Psoas muscle (tissue), 7 donors: ENCODE measurements at regions not wholly inside any gene's neighbourhood (a gene's known extent, or its start where the extent isn't known, plus 50 kb on each side); places are given as distances from the start of the nearest gene placed in this dataset.

Source experiments
- ATAC-seq, 4 donors: fragments of 200-7000 bp; cut with Tn5 transposase; one replicate each; pipeline ENCODE4 v1.9.1; 2020; ENCODE audit warnings: moderate library complexity in 3 of 4, mild to moderate bottlenecking in 2 of 4
- DNase-seq, 2 donors: peaks; one replicate each; pipeline ENCODE4 v3.0.0-alpha.2; 2020
- H3K27ac ChIP-seq: fragments of 200-600 bp; one replicate; pipeline ENCODE4 v1.8.0; 2022
- H3K27me3 ChIP-seq, 3 donors: fragments of 200-600 bp in 1 of 3; one replicate each; pipeline versions ENCODE4 v1.6.1 to v1.8.0; 2013 to 2022; ENCODE audit warnings: low read length in 2 of 3, mild to moderate bottlenecking in 2 of 3, moderate library complexity in 1 of 3; ENCODE audit not compliant: insufficient read depth in 3 of 3
- H3K36me3 ChIP-seq, 2 donors: fragments of 200-600 bp in 1 of 2; one replicate each; pipeline versions ENCODE4 v1.6.1 to v1.8.0; 2013 to 2022; ENCODE audit warnings: low read depth in 1 of 2, mild to moderate bottlenecking in 1 of 2, moderate library complexity in 1 of 2; ENCODE audit not compliant: insufficient read depth in 1 of 2
- H3K4me1 ChIP-seq: fragments of 200-600 bp; one replicate; pipeline ENCODE4 v1.8.0; 2022
- H3K4me3 ChIP-seq: fragments of 200-600 bp; one replicate; pipeline ENCODE4 v1.8.0; 2022; ENCODE audit warnings: mild to moderate bottlenecking
- H3K9me3 ChIP-seq: fragments of 200-600 bp; one replicate; pipeline ENCODE4 v1.8.0; 2022
- CTCF ChIP-seq: fragments of 200-600 bp; IDR thresholded peaks from one replicate; pipeline ENCODE4 v1.8.0; 2022; ENCODE audit warnings: antibody characterized with exemption
- WGBS, 3 donors: extraction: QIAGEN DNeasy Blood & Tissue Kit; methylation state at CpG; one replicate each; pipeline versions ENCODE4 v1.1.6 to v1.1.7; 2013; 5-methylcytosine and 5-hydroxymethylcytosine counted together
- intact Hi-C, 2 donors: fragments of 100-400 bp; cut with DNase I; formaldehyde crosslinking; loops; one replicate each; pipeline versions ENCODE4 v1.11.0 to v1.14.2; 2022
- donor health status: healthy with polysubstance abuse.
- donor health status: DM: no; HTN: no; CAD: no; lungs with moderate emphysema.
- donor health status: Bipolar disorder and iron deficiency.
- donor health status: healthy.
- donor health status: DM: yes; HTN: yes; CAD: no.
- donor health status: DM: no; HTN: no; CAD: no.
- donor health status: DM: yes; HTN: yes; CAD: no.

GRCh38 chr10:4057725-4058513, 272.9 kb upstream of the KLF6 start:
- WGBS, 3 donors = 87 to 92% (median 89%) methylated on average over 6 of the region's 6 CpGs
- peaks cover 12% of the 10 kb centered on the region for H3K4me1 ChIP-seq
- H3K4me3 ChIP-seq = no peak overlapping the region
- intact Hi-C loops = no loop called here
- H3K27me3 ChIP-seq = no peaks in the 10 kb centered on the region
- DNase-seq = no peak
- H3K27ac ChIP-seq = no peak overlapping the region
- H3K36me3 ChIP-seq = no peaks in the 10 kb centered on the region
- no peak for TF ChIP-seq CTCF
- H3K9me3 ChIP-seq = no peaks in the 10 kb centered on the region
- no peak for ATAC-seq

GRCh38 chr10:4057021-4057420, 272.0 kb upstream of the KLF6 start:
- peaks cover 12% of the 10 kb centered on the region for H3K4me1 ChIP-seq
- no peak for TF ChIP-seq CTCF
- no peak for DNase-seq
- H3K9me3 ChIP-seq = no peaks in the 10 kb centered on the region
- no peak overlapping the region for H3K4me3 ChIP-seq
- intact Hi-C loops = no loop called here
- no peaks in the 10 kb centered on the region for H3K36me3 ChIP-seq
- no peak overlapping the region for H3K27ac ChIP-seq
- H3K27me3 ChIP-seq = no peaks in the 10 kb centered on the region
- ATAC-seq = no peak
- WGBS, 3 donors = 69 to 87% (median 82%) methylated on average over 6 of the region's 6 CpGs

DNA sequence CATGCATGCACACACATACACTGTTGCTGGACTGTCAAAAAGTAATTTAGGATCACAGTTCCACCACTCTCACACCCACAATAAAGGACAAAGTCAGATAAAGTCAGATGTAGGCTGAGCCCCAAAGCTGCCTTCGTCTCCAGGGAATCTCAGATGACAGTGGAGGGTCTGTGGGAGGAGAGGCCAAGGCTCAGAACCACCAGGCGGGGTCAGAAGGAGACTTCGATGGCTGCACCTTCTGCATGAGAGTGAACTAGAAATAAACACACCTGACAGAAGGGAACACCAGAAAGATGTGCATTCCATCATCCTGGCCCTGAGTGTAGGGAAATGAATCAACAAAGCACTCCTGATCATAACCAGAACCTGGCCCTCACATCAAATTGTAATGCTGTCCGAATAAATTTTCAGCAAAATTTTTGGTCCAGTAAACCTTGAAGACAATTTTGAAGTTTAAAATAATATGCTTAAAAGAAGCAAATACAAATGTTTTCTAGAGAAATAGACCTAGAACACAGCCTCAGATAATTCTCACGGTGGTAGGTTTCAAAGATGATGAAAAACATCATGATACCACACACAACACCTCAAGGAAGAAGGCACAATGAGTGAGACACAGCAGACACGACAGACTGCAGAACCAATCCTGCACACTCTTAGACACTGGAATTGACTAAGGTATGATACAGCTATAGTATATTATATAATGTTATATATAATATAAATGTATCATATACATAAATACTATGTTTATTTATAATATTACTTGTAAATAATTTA, 269.8 kb upstream of the KLF6 start:
- peaks cover 6% of the 10 kb centered on the region for H3K4me1 ChIP-seq
- no peak overlapping the region for H3K27ac ChIP-seq
- no peak overlapping the region for H3K4me3 ChIP-seq
- H3K9me3 ChIP-seq = no peaks in the 10 kb centered on the region
- no peaks in the 10 kb centered on the region for H3K27me3 ChIP-seq
- H3K36me3 ChIP-seq = no peaks in the 10 kb centered on the region
- no peak for DNase-seq
- TF ChIP-seq CTCF = no peak
- 88 to 91% (median 90%) methylated on average over 6 of the region's 6 CpGs for WGBS, 3 donors
- ATAC-seq = no peak
- intact Hi-C loops = no loop called here

DNA sequence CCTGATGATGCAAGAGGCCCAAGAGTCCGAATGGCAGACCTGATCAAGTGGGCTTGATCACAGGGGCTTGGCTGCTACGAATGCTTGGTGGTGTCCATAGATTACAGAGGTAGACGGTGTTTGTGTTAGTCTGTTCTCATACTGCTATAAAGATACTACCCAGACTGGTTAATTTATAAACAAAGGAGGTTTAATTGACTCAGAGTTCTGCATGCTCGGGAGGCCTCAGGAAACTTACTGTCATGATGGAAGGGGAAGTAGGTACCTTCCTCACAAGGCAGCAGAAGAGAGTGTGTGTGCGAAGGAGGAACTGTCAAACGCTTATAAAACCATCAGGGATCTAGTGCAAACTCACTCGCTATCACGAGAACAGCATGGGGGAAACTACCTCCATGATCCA, 268.9 kb upstream of the KLF6 start:
- ATAC-seq (no peak), DNase-seq (no peak)
- intact Hi-C loops = no loop called here
- Histone ChIP-seq H3K27me3 (no peaks in the 10 kb centered on the region), H3K9me3 (no peaks in the 10 kb centered on the region), H3K36me3 (no peaks in the 10 kb centered on the region), H3K27ac (no peak overlapping the region), H3K4me3 (no peak overlapping the region), H3K4me1 (peaks cover 6% of the 10 kb centered on the region)
- no peak for TF ChIP-seq CTCF
- WGBS, 3 donors = 75 to 86% (median 77%) methylated on average over 8 of the region's 8 CpGs
